GM12878 (cell line): ENCODE measurements at regions not wholly inside any gene's neighbourhood (a gene's known extent, or its start where the extent isn't known, plus 50 kb on each side); places are given as distances from the start of the nearest gene placed in this dataset.
"Not testable (repeated sequence)": the region's sequence is repeated elsewhere in the genome, so short reads cannot be mapped to it uniquely, and the experiment has no call there.

ENCODE experiments used
- BHLHE40 ChIP-seq, 2 experiments: fragments of 450-650 bp in 1 of 2; IDR thresholded peaks; 2 replicates each; pipeline ENCODE4 v1.6.1; 2011 to 2017; ENCODE audit warnings: low read depth in 2 of 2, borderline replicate concordance in 1 of 2, improper control_type of control experiment in 1 of 2, low read length in 1 of 2, mild to moderate bottlenecking in 1 of 2
- CREB1 ChIP-seq: IDR thresholded peaks from 2 replicates; pipeline ENCODE4 v1.6.1; 2012; ENCODE audit warnings: low read depth, mild to moderate bottlenecking, inconsistent platforms
- ESRRA ChIP-seq: IDR thresholded peaks from 2 replicates; pipeline ENCODE4 v1.6.1; 2012; ENCODE audit warnings: mild to moderate bottlenecking, low read length, improper control_type of control experiment
- IKZF2 ChIP-seq, 2 experiments: fragments of 450-650 bp; IDR thresholded peaks; 2 replicates each; pipeline ENCODE4 v1.6.1; 2017; ENCODE audit warnings: mild to moderate bottlenecking in 2 of 2, moderate library complexity in 2 of 2
- MAX ChIP-seq: IDR thresholded peaks from 2 replicates; pipeline ENCODE4 v1.6.1; 2012; ENCODE audit warnings: low read depth, low read length, improper control_type of control experiment
- NBN ChIP-seq: fragments of 450-650 bp; IDR thresholded peaks from 2 replicates; pipeline ENCODE4 v1.6.1; 2016
- POLR2A ChIP-seq: IDR thresholded peaks from 2 replicates; pipeline ENCODE4 v1.6.1; 2011; ENCODE audit warnings: low read depth, mild to moderate bottlenecking, low read length
- POLR2AphosphoS5 ChIP-seq: IDR thresholded peaks from 2 replicates; pipeline ENCODE4 v1.6.1; 2011; ENCODE audit warnings: mild to moderate bottlenecking, low read length, inconsistent platforms
- RAD51 ChIP-seq: fragments of 450-650 bp; IDR thresholded peaks from 2 replicates; pipeline ENCODE4 v1.6.1; 2016; ENCODE audit warnings: moderate library complexity, mild to moderate bottlenecking, inconsistent platforms
- TCF7 ChIP-seq: IDR thresholded peaks from 2 replicates; pipeline ENCODE4 v1.6.1; 2014; ENCODE audit warnings: antibody characterized with exemption, borderline replicate concordance
- TF ChIP-seq, protein P1 (sequence below), 3 experiments: IDR thresholded peaks in 2 of 3; conservative IDR thresholded peaks in 1 of 3; 2 replicates each; pipeline ENCODE4 v1.5.1; 2011; ENCODE audit warnings: low read depth in 3 of 3, low read length in 3 of 3, mild to moderate bottlenecking in 3 of 3, control low read depth in 2 of 3, moderate library complexity in 2 of 3, inconsistent platforms in 1 of 3, mixed read lengths in 1 of 3; ENCODE audit not compliant: control insufficient read depth in 2 of 3, insufficient read depth in 1 of 3; ENCODE audit errors: extremely low read depth in 1 of 3
- TF ChIP-seq, protein P2 (sequence below): IDR thresholded peaks from 2 replicates; pipeline ENCODE4 v1.6.1; 2012; ENCODE audit warnings: mild to moderate bottlenecking, low read depth, low read length
- TF ChIP-seq, protein P3 (sequence below): IDR thresholded peaks from 2 replicates; pipeline ENCODE4 v1.6.1; 2011; ENCODE audit warnings: mild to moderate bottlenecking, low read depth, low read length, moderate library complexity; ENCODE audit not compliant: insufficient replicate concordance

- not testable (repeated sequence) for TF ChIP-seq TCF7; RAD51; NBN; POLR2A; ESRRA; IKZF2 (IDR thresholded peaks at IDR 0.05); CREB1; BHLHE40 (IDR thresholded peaks at IDR 0.05; ENCODE audit: borderline replicate concordance in 1 of 2, low read depth in 2 of 2, low read length in 1 of 2); POLR2AphosphoS5; MAX
- TF ChIP-seq, protein P1, sequence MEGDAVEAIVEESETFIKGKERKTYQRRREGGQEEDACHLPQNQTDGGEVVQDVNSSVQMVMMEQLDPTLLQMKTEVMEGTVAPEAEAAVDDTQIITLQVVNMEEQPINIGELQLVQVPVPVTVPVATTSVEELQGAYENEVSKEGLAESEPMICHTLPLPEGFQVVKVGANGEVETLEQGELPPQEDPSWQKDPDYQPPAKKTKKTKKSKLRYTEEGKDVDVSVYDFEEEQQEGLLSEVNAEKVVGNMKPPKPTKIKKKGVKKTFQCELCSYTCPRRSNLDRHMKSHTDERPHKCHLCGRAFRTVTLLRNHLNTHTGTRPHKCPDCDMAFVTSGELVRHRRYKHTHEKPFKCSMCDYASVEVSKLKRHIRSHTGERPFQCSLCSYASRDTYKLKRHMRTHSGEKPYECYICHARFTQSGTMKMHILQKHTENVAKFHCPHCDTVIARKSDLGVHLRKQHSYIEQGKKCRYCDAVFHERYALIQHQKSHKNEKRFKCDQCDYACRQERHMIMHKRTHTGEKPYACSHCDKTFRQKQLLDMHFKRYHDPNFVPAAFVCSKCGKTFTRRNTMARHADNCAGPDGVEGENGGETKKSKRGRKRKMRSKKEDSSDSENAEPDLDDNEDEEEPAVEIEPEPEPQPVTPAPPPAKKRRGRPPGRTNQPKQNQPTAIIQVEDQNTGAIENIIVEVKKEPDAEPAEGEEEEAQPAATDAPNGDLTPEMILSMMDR (IDR thresholded peaks at IDR 0.05 in 2 of 3, conservative IDR thresholded peaks at IDR 0.05 in 1 of 3; ENCODE audit: control insufficient read depth in 2 of 3, extremely low read depth in 1 of 3, insufficient read depth in 1 of 3, low read depth in 3 of 3, low read length in 3 of 3): not testable (repeated sequence)
- TF ChIP-seq, protein P2, sequence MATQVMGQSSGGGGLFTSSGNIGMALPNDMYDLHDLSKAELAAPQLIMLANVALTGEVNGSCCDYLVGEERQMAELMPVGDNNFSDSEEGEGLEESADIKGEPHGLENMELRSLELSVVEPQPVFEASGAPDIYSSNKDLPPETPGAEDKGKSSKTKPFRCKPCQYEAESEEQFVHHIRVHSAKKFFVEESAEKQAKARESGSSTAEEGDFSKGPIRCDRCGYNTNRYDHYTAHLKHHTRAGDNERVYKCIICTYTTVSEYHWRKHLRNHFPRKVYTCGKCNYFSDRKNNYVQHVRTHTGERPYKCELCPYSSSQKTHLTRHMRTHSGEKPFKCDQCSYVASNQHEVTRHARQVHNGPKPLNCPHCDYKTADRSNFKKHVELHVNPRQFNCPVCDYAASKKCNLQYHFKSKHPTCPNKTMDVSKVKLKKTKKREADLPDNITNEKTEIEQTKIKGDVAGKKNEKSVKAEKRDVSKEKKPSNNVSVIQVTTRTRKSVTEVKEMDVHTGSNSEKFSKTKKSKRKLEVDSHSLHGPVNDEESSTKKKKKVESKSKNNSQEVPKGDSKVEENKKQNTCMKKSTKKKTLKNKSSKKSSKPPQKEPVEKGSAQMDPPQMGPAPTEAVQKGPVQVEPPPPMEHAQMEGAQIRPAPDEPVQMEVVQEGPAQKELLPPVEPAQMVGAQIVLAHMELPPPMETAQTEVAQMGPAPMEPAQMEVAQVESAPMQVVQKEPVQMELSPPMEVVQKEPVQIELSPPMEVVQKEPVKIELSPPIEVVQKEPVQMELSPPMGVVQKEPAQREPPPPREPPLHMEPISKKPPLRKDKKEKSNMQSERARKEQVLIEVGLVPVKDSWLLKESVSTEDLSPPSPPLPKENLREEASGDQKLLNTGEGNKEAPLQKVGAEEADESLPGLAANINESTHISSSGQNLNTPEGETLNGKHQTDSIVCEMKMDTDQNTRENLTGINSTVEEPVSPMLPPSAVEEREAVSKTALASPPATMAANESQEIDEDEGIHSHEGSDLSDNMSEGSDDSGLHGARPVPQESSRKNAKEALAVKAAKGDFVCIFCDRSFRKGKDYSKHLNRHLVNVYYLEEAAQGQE: not testable (repeated sequence)
- TF ChIP-seq, protein P3, sequence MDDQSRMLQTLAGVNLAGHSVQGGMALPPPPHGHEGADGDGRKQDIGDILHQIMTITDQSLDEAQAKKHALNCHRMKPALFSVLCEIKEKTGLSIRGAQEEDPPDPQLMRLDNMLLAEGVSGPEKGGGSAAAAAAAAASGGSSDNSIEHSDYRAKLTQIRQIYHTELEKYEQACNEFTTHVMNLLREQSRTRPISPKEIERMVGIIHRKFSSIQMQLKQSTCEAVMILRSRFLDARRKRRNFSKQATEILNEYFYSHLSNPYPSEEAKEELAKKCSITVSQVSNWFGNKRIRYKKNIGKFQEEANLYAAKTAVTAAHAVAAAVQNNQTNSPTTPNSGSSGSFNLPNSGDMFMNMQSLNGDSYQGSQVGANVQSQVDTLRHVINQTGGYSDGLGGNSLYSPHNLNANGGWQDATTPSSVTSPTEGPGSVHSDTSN: not testable (repeated sequence)
These were observed 699.7 kb downstream of the CDH18 start for GRCh38 chr5:19288311-19288710.
